A549 (cell line): ENCODE measurements at regions not wholly inside any gene's neighbourhood (a gene's known extent, or its start where the extent isn't known, plus 50 kb on each side); places are given as distances from the start of the nearest gene placed in this dataset.

ENCODE experiments used
- ATAC-seq, 2 experiments: fragments of 200-7000 bp in 1 of 2; fragments of >200 bp in 1 of 2; cut with Nextera tagmentation in 1 of 2; cut with Tn5 transposase in 1 of 2; 3 replicates each; pipeline versions ENCODE4 v1.8.0 to v1.9.1; 2018 to 2020; ENCODE audit warnings: mild to moderate bottlenecking in 1 of 2, moderate library complexity in 1 of 2
- CTCF ChIA-PET: fragments of 300-600 bp; sonication (Branson Sonifier 250); formaldehyde crosslinking; extraction: SDS; loops from one replicate; lab custom pipeline; 2021; ENCODE audit warnings: antibody characterized with exemption, inconsistent platforms; lab: Yijun Ruan, JAX
- POLR2A ChIA-PET: fragments of 350-600 bp; formaldehyde crosslinking; extraction: SDS; loops from one replicate; lab custom pipeline; 2021; ENCODE audit warnings: antibody characterized with exemption, inconsistent platforms; lab: Yijun Ruan, JAX
- DNase-seq, 2 experiments: peaks; one replicate each; pipeline versions ENCODE4 v3.0.0 to v3.0.0-alpha.2; 2011 to 2016; ENCODE audit warnings: low read depth in 1 of 2, low spot score in 1 of 2
- FAIRE-seq: peaks from 2 replicates; lab custom pipeline; 2011; peaks lifted over from hg19 to GRCh38; lab: Jason Lieb, UNC
- H3K27ac ChIP-seq, 2 experiments: fragments of >200 bp; sonication (Bioruptor Twin); formaldehyde crosslinking; 3 replicates each; pipeline ENCODE4 v1.5.1; 2016 to 2017
- H3K4me1 ChIP-seq: fragments of >200 bp; sonication (Bioruptor Twin); formaldehyde crosslinking; 3 replicates; pipeline ENCODE4 v1.6.1; 2016
- H3K4me2 ChIP-seq: fragments of >200 bp; sonication (Bioruptor Twin); formaldehyde crosslinking; 3 replicates; pipeline ENCODE4 v1.6.1; 2016
- H3K4me3 ChIP-seq: fragments of >200 bp; sonication (Bioruptor Twin); formaldehyde crosslinking; 3 replicates; pipeline ENCODE4 v1.5.1; 2016
- H3K9me3 ChIP-seq: fragments of >200 bp; sonication (Bioruptor Twin); formaldehyde crosslinking; 3 replicates; pipeline ENCODE4 v1.6.1; 2016
- BHLHE40 ChIP-seq: IDR thresholded peaks from 2 replicates; pipeline ENCODE4 v1.6.1; 2012; ENCODE audit warnings: low read depth, low read length, inconsistent platforms
- CBX8 ChIP-seq: fragments of 200-600 bp; sonication (generic); IDR thresholded peaks from 2 replicates; pipeline ENCODE4 v1.6.1; 2016
- CEBPB ChIP-seq, 2 experiments: fragments of >200 bp in 1 of 2; sonication (Bioruptor Twin) in 1 of 2; formaldehyde crosslinking in 1 of 2; IDR thresholded peaks; 2 replicates each; pipeline ENCODE4 v1.6.1; 2012 to 2016
- CHD4 ChIP-seq: fragments of 200-600 bp; sonication (generic); IDR thresholded peaks from 2 replicates; pipeline ENCODE4 v1.6.1; 2016; ENCODE audit warnings: antibody characterized with exemption, mild to moderate bottlenecking, borderline replicate concordance
- EHMT2 ChIP-seq: fragments of 200-600 bp; sonication (generic); IDR thresholded peaks from 2 replicates; pipeline ENCODE4 v1.6.1; 2016; ENCODE audit warnings: antibody characterized with exemption, low read depth, mild to moderate bottlenecking, moderate library complexity
- EP300 ChIP-seq, 2 experiments: fragments of >200 bp; sonication (Bioruptor Twin); formaldehyde crosslinking; IDR thresholded peaks; 2 replicates in 1 of 2; 3 replicates in 1 of 2; pipeline ENCODE4 v1.6.1; 2016 to 2017
- FOSL2 ChIP-seq, 2 experiments: fragments of 450-650 bp in 1 of 2; fragments of >200 bp in 1 of 2; sonication (Bioruptor Twin) in 1 of 2; formaldehyde crosslinking; IDR thresholded peaks; 2 replicates each; pipeline versions ENCODE4 v1.5.0 to v1.6.1; 2016 to 2020; ENCODE audit warnings: mild to moderate bottlenecking in 1 of 2, moderate library complexity in 1 of 2
- FOXS1 ChIP-seq: fragments of 250-450 bp; sonication (Bioruptor Pico); IDR thresholded peaks from 2 replicates; pipeline ENCODE4 v1.5.0; 2020; ENCODE audit warnings: mild to moderate bottlenecking, moderate library complexity
- GATA3 ChIP-seq: IDR thresholded peaks from 2 replicates; pipeline ENCODE4 v1.6.1; 2012; ENCODE audit warnings: borderline replicate concordance
- HEYL ChIP-seq: fragments of 250-450 bp; sonication (Bioruptor Pico); IDR thresholded peaks from 2 replicates; pipeline ENCODE4 v1.8.0; 2021; ENCODE audit warnings: mild to moderate bottlenecking, moderate library complexity
- HOXA7 ChIP-seq: fragments of 250-450 bp; sonication (Bioruptor Pico); IDR thresholded peaks from 2 replicates; pipeline ENCODE4 v1.5.0; 2020; ENCODE audit warnings: mild to moderate bottlenecking, moderate library complexity
- HOXB13 ChIP-seq: fragments of 250-450 bp; sonication (Bioruptor Pico); IDR thresholded peaks from 2 replicates; pipeline ENCODE4 v1.5.0; 2020; ENCODE audit warnings: low read depth, mild to moderate bottlenecking, moderate library complexity
- HOXB5 ChIP-seq: fragments of 250-450 bp; sonication (Bioruptor Pico); IDR thresholded peaks from 2 replicates; pipeline ENCODE4 v1.5.0; 2020; ENCODE audit warnings: mild to moderate bottlenecking, moderate library complexity
- JUN ChIP-seq, 2 experiments: fragments of >200 bp; sonication (Bioruptor Twin); formaldehyde crosslinking; IDR thresholded peaks; 2 replicates in 1 of 2; 3 replicates in 1 of 2; pipeline ENCODE4 v1.6.1; 2016 to 2017
- KDM1A ChIP-seq: fragments of 200-600 bp; sonication (generic); IDR thresholded peaks from 2 replicates; pipeline ENCODE4 v1.6.1; 2016; ENCODE audit warnings: low read depth, mild to moderate bottlenecking
- MAFK ChIP-seq: fragments of 450-650 bp; IDR thresholded peaks from 2 replicates; pipeline ENCODE4 v1.6.1; 2014; ENCODE audit not compliant: partially characterized antibody
- MYC ChIP-seq: IDR thresholded peaks from 2 replicates; pipeline ENCODE4 v1.6.1; 2012; ENCODE audit warnings: mild to moderate bottlenecking, inconsistent platforms, low read length, improper control_type of control experiment, borderline replicate concordance
- NFE2L2 ChIP-seq: fragments of 150-350 bp; conservative IDR thresholded peaks from 2 replicates; pipeline ENCODE4 v1.6.1; 2014; ENCODE audit warnings: low read length
- NR3C1 ChIP-seq: fragments of >200 bp; sonication (Bioruptor Twin); formaldehyde crosslinking; IDR thresholded peaks from 3 replicates; pipeline ENCODE4 v1.6.1; 2017
- RAD21 ChIP-seq, 2 experiments: fragments of >200 bp in 1 of 2; sonication (Bioruptor Twin) in 1 of 2; formaldehyde crosslinking in 1 of 2; IDR thresholded peaks in 1 of 2; conservative IDR thresholded peaks in 1 of 2; 2 replicates in 1 of 2; 3 replicates in 1 of 2; pipeline ENCODE4 v1.6.1; 2012 to 2018; ENCODE audit warnings: inconsistent platforms in 1 of 2
- SMC3 ChIP-seq: fragments of >200 bp; sonication (Bioruptor Twin); formaldehyde crosslinking; IDR thresholded peaks from 3 replicates; pipeline ENCODE4 v1.6.1; 2018; ENCODE audit warnings: inconsistent platforms
- SREBF2 ChIP-seq: fragments of 450-650 bp; IDR thresholded peaks from 2 replicates; pipeline ENCODE4 v1.6.1; 2014; ENCODE audit warnings: mild to moderate bottlenecking, moderate library complexity
- TFCP2L1 ChIP-seq: fragments of 250-450 bp; sonication (Bioruptor Pico); IDR thresholded peaks from 2 replicates; pipeline ENCODE4 v1.5.0; 2021; ENCODE audit warnings: mild to moderate bottlenecking
- TP53 ChIP-seq: fragments of 250-450 bp; sonication (Bioruptor Pico); IDR thresholded peaks from 2 replicates; pipeline ENCODE4 v1.5.0; 2021; ENCODE audit warnings: mild to moderate bottlenecking, moderate library complexity
- USF2 ChIP-seq: fragments of 450-650 bp; IDR thresholded peaks from 2 replicates; pipeline ENCODE4 v1.6.1; 2014; ENCODE audit warnings: antibody characterized with exemption
- ZFP36 ChIP-seq: fragments of 450-650 bp; IDR thresholded peaks from 2 replicates; pipeline ENCODE4 v1.6.1; 2014; ENCODE audit warnings: borderline replicate concordance; ENCODE audit not compliant: partially characterized antibody
- ZNF302 ChIP-seq: fragments of 250-450 bp; sonication (Bioruptor Pico); IDR thresholded peaks from 2 replicates; pipeline ENCODE4 v1.9.0; 2021; ENCODE audit warnings: inconsistent platforms, mild to moderate bottlenecking, moderate library complexity
- ZSCAN20 ChIP-seq: fragments of 250-450 bp; sonication (Bioruptor Pico); IDR thresholded peaks from 2 replicates; pipeline ENCODE4 v1.8.0; 2022; ENCODE audit warnings: mild to moderate bottlenecking, moderate library complexity
- whole genome bisulfite sequencing: methylation state at CpG from one replicate; pipeline ENCODE4 v1.1.6; 2017; ENCODE audit errors: missing lambda C conversion rate; 5-methylcytosine and 5-hydroxymethylcytosine counted together

- no peak for TF ChIP-seq SMC3
- no peak for TF ChIP-seq MYC
- TF ChIP-seq NR3C1 = no peak
- TF ChIP-seq FOSL2 (IDR thresholded peaks at IDR 0.05) = no peak
- TF ChIP-seq FOSL2 (CRISPR knock-in tag; IDR thresholded peaks at IDR 0.05) = no peak
- no peak for TF ChIP-seq ZFP36
- Histone ChIP-seq H3K4me2 (no peak overlapping the region), H3K4me3 (no peak overlapping the region), H3K9me3 (peaks cover 10% of the 10 kb centered on the region; the same call in 2 of the 3 replicates), H3K27ac (no peak overlapping the region), H3K4me1 (no peaks in the 10 kb centered on the region)
- no peak for DNase-seq
- ChIA-PET POLR2A (no interaction called here), CTCF (interaction anchor here (1.7 kb wide), 1 partner anchor 22 kb away, joined by 3 read pairs; no protein-coding TSS in a partner anchor)
- 51% methylated on average over 7 of the region's 7 CpGs for whole genome bisulfite sequencing
- ATAC-seq = no peak
- FAIRE-seq = no peak
Measured at GRCh38 chr2:239852272-239852671, 172.9 kb downstream of the NDUFA10 start.

- H3K4me1 ChIP-seq = no peaks in the 10 kb centered on the region
- ATAC-seq (no peak), DNase-seq (no peak), FAIRE-seq (no peak)
- ChIA-PET CTCF (interaction anchor here (0.9 to 1.1 kb wide), 2 partner anchors 8 to 17 kb away, joined by 3 to 4 read pairs; no protein-coding TSS in a partner anchor), POLR2A (no interaction called here)
- H3K4me2 ChIP-seq = no peak overlapping the region
- H3K4me3 ChIP-seq = no peak overlapping the region
- H3K9me3 ChIP-seq = peaks cover 10% of the 10 kb centered on the region; the same call in 2 of the 3 replicates
- no peak for TF ChIP-seq ZFP36
- no peak for TF ChIP-seq FOXS1 (CRISPR knock-in tag)
- TF ChIP-seq FOSL2 (IDR thresholded peaks at IDR 0.05) = no peak
- TF ChIP-seq FOSL2 (CRISPR knock-in tag; IDR thresholded peaks at IDR 0.05) = no peak
- TF ChIP-seq GATA3 = no peak
- TF ChIP-seq HOXB13 (CRISPR knock-in tag) = no peak
- TF ChIP-seq JUN (IDR thresholded peaks at IDR 0.05) = no peak
- no peak for TF ChIP-seq TP53 (CRISPR knock-in tag)
- 29% methylated on average over 8 of the region's 9 CpGs for WGBS
- no peak overlapping the region for H3K27ac ChIP-seq
Measured at GRCh38 chr2:239846789-239847676, 178.1 kb downstream of the NDUFA10 start.

- ATAC-seq = no peak
- Histone ChIP-seq H3K4me2 (no peak overlapping the region), H3K27ac (no peak overlapping the region), H3K9me3 (peaks cover 8% of the 10 kb centered on the region; the same call in 2 of the 3 replicates)
- no peak for TF ChIP-seq CEBPB (IDR thresholded peaks at IDR 0.05)
- no peak for TF ChIP-seq HEYL (CRISPR knock-in tag)
- TF ChIP-seq TP53 (CRISPR knock-in tag) = no peak
- no peak for TF ChIP-seq KDM1A
- TF ChIP-seq MAFK = no peak
- TF ChIP-seq NFE2L2 = no peak
- no peak for TF ChIP-seq CHD4
- no peak for TF ChIP-seq TFCP2L1 (CRISPR knock-in tag)
- no peak for TF ChIP-seq SREBF2
- no peak for TF ChIP-seq EP300 (IDR thresholded peaks at IDR 0.05)
- TF ChIP-seq ZSCAN20 (CRISPR knock-in tag) = no peak
- TF ChIP-seq, all 56 proteins: peak for 0
- CTCF ChIA-PET = no interaction called here
- H3K4me1 ChIP-seq = no peaks in the 10 kb centered on the region
- POLR2A ChIA-PET = no interaction called here
- DNase-seq = no peak
- H3K4me3 ChIP-seq = no peak overlapping the region
- FAIRE-seq = no peak
Measured at GRCh38 chr2:239845968-239846367, 179.2 kb downstream of the NDUFA10 start.

GRCh38 chr2:239839306-239839705 is 185.8 kb downstream of the NDUFA10 start:
- H3K4me2 ChIP-seq = no peak overlapping the region
- WGBS = 20% methylated on average over 4 of the region's 5 CpGs
- peaks cover 8% of the 10 kb centered on the region; the same call in 2 of the 3 replicates for H3K9me3 ChIP-seq
- CTCF ChIA-PET = interaction anchor here (1.4 kb wide), 1 partner anchor 8 kb away, joined by 4 read pairs; no protein-coding TSS in a partner anchor
- POLR2A ChIA-PET = no interaction called here
- DNase-seq = no peak
- 0 out of 6 replicates have a peak, but pooled peaks of 1 of the 2 experiments have one; percentile 13 for ATAC-seq
- no peak overlapping the region for H3K27ac ChIP-seq
- no peak overlapping the region for H3K4me3 ChIP-seq
- FAIRE-seq = no peak
- no peaks in the 10 kb centered on the region for H3K4me1 ChIP-seq
- TF ChIP-seq BHLHE40 (no peak), HEYL (CRISPR knock-in tag) (no peak), USF2 (no peak), MAFK (no peak), FOXS1 (CRISPR knock-in tag) (no peak), HOXA7 (CRISPR knock-in tag) (no peak), NFE2L2 (no peak), CEBPB (IDR thresholded peaks at IDR 0.05) (no peak), HOXB5 (no peak), CBX8 (no peak), ZNF302 (CRISPR knock-in tag) (no peak), EHMT2 (no peak), RAD21 (conservative IDR thresholded peaks at IDR 0.05 in 1 of 2, IDR thresholded peaks at IDR 0.05 in 1 of 2) (no peak)
